HK-2 (cell line): ENCODE measurements at regions not wholly inside any gene's neighbourhood (a gene's known extent, or its start where the extent isn't known, plus 50 kb on each side); places are given as distances from the start of the nearest gene placed in this dataset.

Source experiments
- DNase-seq: peaks from one replicate; pipeline ENCODE4 v3.0.0-alpha.2; 2018; ENCODE audit not compliant: unreplicated experiment

- DNase-seq, result no peak
Measured at GRCh38 chr13:57918086-57918485, 286.5 kb downstream of the PCDH17 start.

DNA sequence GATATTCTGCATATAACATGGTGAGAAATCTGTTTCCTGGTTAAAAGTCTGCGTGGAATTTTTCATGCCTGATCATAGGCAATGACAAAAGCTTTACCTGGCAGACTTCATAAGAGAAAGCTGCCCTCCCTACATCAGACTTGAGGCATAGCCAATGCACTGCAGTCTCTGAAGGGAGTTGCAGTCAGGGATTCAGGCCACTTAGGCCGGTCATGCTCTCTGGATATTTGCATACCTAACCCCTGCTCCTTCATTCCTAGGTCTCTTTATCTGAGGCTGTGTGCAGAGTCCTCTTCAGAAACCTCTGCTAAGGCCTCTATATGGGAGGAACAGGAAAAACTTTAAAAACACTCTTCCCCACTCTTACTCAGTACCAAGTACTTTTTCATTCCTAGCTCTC, 287.4 kb downstream of the PCDH17 start:
- no peak for DNase-seq

GRCh38 chr13:57925250-57925649, 293.7 kb downstream of the PCDH17 start:
- DNase-seq, result no peak

DNA sequence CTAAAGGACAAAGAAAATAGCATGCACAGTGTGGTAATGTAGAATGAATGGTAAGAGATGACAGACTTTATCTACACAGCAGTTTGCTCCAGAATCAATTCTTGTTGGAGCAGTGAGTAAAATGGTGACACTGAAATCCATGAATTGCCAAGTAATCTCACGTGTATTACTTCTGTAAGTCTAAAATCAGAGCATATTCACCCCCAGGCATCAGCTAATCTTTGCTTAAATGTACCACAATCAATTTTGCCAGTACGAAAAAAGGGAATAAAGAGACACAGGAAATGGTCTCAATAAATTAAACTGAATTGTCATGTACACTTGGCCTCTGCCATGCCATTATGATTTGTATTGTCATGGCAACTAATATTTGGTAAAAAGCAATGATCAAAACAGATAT, 294.2 kb downstream of the PCDH17 start:
- DNase-seq, result no peak

DNA sequence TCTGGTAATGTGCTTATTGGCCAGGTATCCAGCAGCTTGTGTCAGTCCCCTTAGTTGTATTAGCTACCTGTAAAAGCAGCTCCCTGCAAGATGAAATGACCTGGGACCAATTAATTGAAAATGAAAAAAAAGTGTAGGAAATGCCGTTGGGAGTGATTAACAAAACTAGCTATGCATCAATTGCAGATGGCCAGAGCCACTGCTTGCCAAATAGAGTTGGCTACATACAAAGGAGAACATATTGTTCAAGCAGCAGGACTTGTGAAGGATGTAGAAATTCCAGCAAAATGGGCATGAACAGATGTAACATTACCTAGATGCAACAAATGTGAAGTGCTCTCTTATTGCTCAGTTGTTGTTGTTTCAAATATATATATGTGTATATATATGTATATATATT, 300.5 kb downstream of the PCDH17 start:
- no peak for DNase-seq

GRCh38 chr13:57933606-57934005, 302.1 kb downstream of the PCDH17 start:
- no peak for DNase-seq

GRCh38 chr13:57935965-57936364, 304.4 kb downstream of the PCDH17 start:
- DNase-seq, result no peak

- no peak for DNase-seq
Measured at GRCh38 chr13:57946361-57946760, 314.8 kb downstream of the PCDH17 start.

DNA sequence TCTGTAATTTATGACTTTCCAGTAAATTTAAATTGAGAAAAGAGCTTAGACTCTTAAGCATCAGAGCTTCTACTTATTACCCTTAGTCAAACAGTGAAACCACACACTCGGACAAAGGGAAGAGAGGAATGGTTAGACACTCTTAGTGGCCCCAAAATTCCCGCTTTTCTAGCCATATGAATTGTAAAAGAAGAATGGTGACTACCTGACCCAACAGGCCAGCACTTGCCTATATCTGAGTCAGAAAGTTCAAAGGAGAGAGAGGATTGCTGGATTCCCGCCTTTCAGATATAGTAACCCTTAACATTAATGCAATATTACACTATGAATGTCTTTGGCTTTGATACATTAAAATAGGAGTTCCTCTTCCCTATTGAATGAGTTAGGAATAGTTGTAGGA, 317.3 kb downstream of the PCDH17 start:
- DNase-seq, result no peak

- DNase-seq, result no peak
Measured at GRCh38 chr13:57969951-57970350, 338.4 kb downstream of the PCDH17 start.

GRCh38 chr13:57970404-57970803, 338.9 kb downstream of the PCDH17 start:
- DNase-seq, result no peak

- DNase-seq, result no peak
Measured at GRCh38 chr13:57982782-57983181, 351.2 kb downstream of the PCDH17 start.

DNA sequence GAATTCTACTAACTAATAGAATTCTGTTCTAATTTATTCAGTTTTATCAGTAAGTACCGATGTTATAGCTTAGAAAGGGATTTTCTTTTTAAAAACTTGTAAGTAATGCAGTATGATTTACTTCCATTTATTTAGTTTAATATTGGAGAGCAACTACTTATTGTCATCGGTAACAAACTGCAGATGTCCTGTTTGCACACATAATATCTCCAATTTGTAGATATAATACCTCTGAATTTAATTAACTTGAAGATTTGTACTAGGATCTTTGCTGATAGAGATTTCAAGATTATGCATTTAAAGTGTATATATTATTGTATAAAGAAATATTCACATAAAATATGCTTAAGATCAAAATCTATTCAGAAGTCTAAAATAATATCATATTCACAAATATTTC, 356.7 kb downstream of the PCDH17 start:
- no peak for DNase-seq

GRCh38 chr13:57991041-57991440, 359.5 kb downstream of the PCDH17 start:
- no peak for DNase-seq

DNA sequence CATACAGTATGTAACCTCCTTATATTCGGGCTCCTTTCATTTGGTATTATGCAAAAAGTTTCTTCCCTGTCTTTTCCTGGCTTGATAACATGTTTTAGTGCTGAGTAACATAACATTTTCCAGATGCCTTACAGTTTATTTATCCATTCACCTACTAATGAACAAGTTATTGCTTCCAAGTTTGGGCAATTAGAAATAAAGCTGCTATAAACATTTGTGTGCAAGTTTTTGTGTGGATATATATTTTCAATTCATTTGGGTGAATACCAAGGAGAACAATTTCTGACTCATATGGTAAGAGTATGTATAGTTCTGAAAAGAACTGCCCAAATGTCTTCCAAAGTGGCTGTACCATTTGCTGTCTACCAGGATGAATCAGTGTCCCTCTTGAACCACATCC, 360.9 kb downstream of the PCDH17 start:
- no peak for DNase-seq

- DNase-seq, result no peak
Measured at GRCh38 chr13:57996717-57997116, 365.2 kb downstream of the PCDH17 start.

DNA sequence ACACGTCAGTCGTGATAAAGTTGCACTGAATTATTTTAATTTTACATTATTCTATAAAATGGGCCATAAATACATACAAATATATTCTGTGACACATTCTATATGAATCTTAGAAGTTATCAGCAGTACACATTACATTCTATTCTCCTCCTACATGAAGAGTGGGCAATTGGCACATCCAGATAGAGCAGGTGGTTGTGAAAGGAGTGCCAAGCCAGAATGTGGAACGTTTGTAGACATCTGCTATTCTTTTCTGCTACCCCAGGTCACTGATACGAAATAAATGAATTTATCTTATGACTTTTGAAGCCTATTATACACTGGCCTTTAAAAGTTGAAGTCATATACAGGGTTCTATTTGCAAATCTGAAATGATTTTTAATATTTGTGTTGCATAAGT, 373.2 kb downstream of the PCDH17 start:
- no peak for DNase-seq

DNA sequence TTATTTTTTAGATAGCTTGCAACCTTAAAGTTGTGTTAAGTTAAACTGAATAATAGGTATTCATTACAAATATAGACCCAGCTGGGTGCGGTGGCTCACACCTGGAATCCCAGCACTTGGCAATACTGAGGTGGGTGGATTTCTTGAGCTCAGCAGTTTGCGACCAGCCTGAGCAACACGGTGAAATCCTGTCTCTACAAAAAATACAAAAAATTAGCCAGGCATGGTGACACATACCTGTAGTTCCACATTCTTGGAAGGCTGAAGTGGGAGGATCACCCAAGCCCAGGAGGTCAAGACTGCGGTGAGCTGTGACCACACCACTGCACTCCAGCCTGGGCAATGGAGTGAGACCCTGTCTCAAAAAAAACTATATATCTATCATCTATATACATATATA, 386.5 kb downstream of the PCDH17 start:
- peak; percentile 13 for DNase-seq

GRCh38 chr13:58018865-58019264, 387.3 kb downstream of the PCDH17 start:
- DNase-seq, result no peak

GRCh38 chr13:58024103-58024502, 392.6 kb downstream of the PCDH17 start:
- no peak for DNase-seq

GRCh38 chr13:58025821-58026220, 394.3 kb downstream of the PCDH17 start:
- no peak for DNase-seq

DNA sequence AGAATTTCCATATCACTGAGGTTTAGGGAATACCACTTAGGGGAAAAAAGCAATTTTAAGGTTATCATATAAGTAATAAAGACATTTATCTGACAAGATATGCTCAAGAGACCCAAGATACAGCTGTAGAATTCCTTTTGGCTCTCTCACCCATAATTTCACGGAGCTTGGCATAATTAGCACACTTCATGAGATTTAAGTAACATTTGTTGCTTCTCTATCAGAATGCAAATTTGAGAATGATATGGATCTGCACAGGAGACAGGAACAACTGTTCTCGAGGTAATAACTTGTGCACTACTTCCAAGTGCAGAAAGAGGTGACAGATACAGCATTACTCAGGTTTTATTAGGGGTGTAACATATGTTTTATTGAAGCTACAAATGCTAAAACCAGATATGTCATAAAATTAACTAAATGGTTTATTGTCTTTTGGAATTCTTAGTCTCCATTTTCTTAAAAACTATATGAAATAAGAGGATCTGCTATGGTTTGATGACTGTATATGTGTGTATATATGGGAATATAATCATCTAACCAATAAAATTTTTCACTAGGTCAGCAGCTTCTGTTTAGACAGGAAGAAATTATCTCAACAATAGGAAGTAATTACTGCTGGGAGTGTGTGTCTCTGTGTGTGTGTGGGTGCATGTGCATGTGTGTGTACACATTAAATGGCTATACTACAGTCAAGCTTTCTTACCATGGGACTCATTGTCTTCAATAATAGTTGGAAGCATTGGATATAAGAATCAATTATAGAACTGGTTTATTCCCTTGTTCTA, 401.3 kb downstream of the PCDH17 start:
- DNase-seq, result no peak

GRCh38 chr13:58043971-58044370, 412.4 kb downstream of the PCDH17 start:
- no peak for DNase-seq

GRCh38 chr13:58048670-58049069, 417.1 kb downstream of the PCDH17 start:
- no peak for DNase-seq
